ENCODE measurements at regions not wholly inside any gene's neighbourhood (a gene's known extent, or its start where the extent isn't known, plus 50 kb on each side); places are given as distances from the start of the nearest gene placed in this dataset.

- no peak for DNase-seq
Observed at GRCh38 chr15:95300958-95301357, 1029.5 kb upstream of the NR2F2 start.

GRCh38 chr15:95302206-95302605, 1028.3 kb upstream of the NR2F2 start:
- DNase-seq: peak; percentile 5

GRCh38 chr15:95302809-95303208, 1027.7 kb upstream of the NR2F2 start:
- no peak for DNase-seq

GRCh38 chr15:95303713-95304112, 1026.8 kb upstream of the NR2F2 start:
- DNase-seq: no peak

DNA sequence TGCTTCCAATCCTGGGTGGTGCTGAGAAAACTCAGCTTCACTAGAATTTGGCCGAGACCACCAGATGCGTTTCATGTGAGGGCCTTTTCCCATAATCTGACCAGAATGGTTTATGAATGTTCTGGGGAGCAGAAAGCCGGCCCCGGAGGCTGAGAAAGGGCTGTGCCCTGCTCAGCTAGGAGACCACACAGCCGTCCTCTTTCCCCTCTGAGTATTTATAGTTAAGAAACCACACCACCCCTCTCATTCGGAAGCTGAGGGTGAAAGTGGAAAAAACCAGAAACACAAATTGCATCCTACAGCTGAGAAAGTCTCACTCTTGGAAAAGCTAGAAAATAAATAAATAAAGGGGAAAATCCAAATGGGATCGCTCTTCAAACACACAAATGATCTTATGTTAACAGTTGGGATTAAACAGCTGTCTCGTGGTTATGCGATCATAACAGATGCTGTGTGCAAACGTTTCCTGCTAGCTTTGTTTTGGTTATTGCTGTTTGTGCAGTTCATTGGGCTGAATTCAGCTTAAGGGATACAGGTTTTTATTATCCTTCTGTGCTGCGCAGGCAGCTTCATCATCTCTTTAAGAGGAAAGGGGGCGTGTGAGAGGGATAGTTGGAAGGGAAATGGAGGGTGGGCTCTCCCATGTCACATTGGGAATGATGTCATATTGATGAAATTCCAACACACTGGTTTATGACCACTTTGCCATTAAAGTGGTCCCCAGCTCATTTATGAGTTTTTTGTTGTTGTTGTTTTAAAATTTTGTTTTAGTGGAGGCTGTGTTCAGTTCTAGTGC, 1026.2 kb upstream of the NR2F2 start:
- no peak for DNase-seq

GRCh38 chr15:95304947-95305400, 1025.5 kb upstream of the NR2F2 start:
- no peak for DNase-seq

DNA sequence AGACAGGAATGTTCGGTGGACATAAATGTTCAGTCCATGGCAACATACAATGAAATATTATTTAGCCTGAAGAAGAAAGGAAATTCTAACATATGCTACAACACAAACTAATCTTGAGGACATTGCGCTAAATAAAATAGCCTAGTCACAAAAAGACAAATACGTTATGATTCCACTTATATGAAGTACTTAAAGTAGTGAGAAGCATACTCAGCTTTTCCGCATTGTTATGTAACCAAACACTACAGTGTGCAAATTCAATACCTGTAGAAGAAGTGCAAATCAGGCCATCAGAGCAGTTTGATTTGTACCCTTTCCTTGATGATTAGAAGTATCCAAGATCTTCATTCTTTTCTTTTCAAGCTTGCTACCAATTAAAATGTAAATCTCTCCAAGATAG, 1023.4 kb upstream of the NR2F2 start:
- DNase-seq: no peak

DNA sequence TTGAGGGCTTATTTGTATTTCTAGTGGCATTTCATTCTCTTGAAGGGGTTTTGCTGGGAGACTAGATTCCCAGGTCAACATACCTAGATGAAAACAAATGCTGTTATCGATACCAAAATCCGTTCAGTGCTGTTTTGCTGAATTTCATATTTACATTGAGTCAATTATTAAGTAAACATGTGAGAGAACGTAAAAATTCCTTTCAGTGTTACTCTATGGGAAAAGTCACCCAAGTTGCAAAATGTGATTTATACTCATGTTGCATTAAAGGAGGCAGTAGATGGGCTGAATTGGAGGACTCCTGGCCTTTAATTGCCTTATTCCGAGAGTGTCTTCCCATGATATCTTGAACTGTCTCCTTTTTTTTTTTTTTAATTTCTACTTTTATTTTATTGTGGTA, 1011.3 kb upstream of the NR2F2 start:
- DNase-seq: no peak

DNA sequence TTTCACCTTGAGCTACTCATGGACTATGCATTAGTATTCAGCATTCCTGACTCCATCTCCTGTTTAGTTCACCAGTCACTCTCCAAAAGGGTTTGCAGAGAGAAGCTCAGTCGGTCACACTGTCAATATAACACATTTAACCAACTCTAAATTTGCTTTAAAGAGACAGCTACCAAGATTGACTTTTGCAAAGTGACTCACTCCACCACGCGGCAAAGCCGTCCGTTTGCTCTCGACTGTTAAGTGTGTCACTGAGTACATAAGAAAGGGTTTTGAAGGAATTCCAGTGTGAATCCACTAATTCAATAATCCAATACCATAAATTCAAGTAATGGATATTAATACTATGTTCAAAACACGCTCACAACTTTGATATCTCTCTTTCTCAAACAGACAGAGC, 1006.7 kb upstream of the NR2F2 start:
- DNase-seq: no peak

GRCh38 chr15:95324656-95325055, 1005.8 kb upstream of the NR2F2 start:
- DNase-seq: no peak

DNA sequence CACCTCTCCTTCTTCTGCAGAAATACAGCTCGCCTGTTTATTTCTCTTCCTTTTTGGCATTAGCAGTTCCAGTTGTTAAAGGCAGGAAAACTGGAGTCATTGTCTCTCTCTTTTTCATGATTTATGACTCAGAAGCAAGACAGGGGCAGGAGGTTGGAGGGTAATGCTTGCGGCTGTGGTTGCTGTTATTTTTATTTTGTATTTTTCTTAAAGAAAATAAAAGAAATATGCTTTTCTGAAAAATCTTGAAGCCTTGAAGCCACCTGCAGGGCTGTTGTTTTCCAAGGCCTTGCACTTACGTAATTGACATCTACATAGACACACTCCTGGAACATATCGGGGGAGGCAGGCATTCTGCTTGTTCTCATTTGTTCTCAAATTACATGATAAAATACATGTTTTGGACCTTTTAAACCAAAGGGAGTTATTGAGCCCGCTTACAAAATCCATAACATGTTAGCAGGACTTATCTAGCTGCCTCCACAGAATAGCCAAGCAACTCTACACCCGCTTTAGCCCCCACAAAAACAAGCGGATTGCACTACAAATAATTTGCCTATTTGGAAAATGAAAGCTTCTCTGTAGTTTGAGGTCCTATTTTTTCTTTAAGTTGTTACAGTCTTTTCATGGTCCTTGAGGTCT, 1004.6 kb upstream of the NR2F2 start:
- DNase-seq: no peak

DNA sequence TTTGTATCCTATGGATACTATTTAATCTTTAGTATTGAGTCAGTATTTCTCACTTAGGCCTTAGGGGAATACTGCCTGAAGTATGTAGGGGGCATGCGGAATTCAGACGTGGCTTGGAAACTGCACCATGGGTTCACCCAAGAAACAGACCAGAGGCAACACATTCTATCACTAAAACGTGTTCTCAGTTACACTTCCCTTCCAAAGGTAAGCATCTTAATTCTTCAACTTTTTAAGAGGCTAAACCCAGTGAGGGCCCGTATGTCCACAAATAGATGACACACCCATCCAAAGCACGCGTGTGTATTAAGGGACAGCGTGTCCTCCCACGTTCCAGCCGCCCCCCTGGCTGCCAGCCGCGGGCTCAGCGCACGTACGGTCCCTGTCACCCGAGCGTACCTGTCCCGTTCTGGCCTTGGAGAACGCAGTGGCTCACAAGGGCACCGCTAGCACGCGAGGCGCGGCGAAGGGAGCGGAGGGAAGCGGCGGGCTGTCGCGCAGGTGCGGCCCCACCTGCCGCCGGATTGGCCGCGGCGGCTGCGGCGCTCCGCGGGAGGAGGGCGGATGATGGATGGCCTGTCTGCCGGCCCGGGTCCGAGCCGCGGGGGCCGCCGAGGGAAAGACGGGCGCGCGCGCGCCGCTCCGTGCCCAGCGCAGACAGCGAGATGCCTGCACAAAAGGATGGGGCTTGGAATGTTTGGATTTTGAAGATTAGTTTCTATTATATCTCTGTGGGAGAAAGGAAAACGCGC, 1003.9 kb upstream of the NR2F2 start:
- no peak for DNase-seq

GRCh38 chr15:95327183-95327525, 1003.3 kb upstream of the NR2F2 start:
- no peak for DNase-seq

DNA sequence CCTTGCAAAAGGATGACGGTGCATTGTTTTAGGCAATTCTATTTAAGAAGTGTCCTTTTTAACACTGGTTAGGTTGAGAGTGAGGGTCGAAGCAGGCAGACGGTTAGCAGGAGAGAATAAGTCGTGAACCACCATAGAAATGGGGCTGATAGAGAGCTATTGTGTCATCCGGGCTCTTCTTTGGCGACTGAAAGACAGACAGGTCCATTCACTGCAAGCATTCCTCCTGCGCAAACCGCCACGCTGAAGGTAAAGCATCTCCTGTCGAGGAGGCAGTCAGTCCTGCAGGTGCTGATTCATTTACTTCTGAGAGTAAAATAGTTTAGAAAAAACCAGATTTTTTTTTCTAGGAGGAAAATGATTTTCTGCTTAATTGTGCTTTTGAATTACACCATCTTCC, 1002.8 kb upstream of the NR2F2 start:
- no peak for DNase-seq

- no peak for DNase-seq
Observed at GRCh38 chr15:95328559-95328958, 1001.9 kb upstream of the NR2F2 start.

DNA sequence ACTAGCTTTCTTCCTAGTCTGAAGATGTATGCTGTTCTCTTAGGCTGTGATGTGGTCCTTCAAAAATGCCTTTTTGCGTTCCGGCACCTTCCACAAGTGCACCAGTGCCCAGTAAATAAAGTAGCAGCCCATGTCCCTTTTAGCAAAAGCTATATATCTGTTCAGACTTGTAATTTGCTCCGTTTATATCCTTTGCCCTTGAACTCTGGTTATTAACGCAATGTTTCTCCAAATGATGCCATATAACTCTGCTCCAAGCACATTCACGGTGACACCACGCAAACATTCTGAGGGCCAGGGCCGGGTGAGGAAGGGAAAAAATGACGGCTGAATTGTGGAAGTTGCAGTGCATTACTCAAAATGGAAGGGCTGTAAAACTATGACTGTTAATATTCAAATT, 1001.1 kb upstream of the NR2F2 start:
- no peak for DNase-seq

DNA sequence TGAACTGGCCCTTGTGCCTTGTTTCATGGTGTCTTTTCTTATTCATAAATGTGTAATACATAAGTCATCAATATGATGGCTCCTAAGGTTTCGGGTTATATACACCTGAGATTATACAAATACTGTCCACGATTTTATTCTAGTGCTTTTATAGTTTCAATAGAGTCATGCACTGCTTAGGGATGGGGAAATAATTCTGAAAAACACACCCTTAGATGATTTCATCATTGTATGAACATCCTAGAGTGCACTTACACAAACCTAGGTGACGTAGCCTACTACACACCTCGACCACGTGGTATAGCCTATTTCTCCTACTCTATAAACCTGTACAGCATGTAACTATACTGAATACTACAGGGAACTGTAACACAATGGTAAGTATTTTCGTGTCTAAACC, 988.8 kb upstream of the NR2F2 start:
- no peak for DNase-seq

DNA sequence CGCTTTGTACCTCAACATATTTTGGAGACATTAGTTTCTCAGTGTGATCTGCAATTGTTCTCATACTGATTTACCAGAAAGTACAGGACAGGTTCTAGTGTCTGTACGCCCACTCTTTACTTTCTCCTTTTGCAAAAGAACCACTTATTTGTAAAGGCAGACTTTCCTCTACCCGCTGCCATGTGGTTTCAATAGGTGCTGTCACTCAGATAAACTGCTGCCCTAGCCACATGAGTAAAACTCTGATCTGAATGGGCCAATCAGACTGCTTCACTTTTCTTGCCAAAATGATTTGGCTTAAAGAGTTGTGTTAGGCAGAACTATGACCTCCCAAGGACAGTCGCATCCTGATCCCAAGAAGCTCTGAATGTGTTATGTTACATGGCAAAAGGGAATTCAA, 984.6 kb upstream of the NR2F2 start:
- no peak for DNase-seq

- DNase-seq: no peak
Observed at GRCh38 chr15:95346721-95347475, 983.6 kb upstream of the NR2F2 start.

DNA sequence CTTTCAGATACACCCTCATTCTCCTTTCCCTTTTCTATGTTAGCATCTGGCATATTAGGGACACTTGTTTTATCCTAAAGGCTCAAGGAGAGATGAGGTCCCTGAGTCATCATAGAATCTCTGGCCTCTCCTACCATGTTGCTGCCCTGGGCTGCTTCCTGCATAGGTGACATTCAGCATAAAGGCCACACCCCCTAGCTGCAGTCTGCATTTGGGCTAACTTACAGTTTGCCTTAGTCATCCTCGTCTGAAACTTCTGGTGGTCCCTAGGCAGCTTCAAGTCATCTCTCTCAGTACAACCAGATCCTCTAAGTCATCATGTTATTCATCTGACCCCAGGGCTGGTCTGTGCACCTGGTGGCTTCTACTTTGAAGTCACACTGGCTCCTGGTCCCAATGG, 982.7 kb upstream of the NR2F2 start:
- DNase-seq: no peak

DNA sequence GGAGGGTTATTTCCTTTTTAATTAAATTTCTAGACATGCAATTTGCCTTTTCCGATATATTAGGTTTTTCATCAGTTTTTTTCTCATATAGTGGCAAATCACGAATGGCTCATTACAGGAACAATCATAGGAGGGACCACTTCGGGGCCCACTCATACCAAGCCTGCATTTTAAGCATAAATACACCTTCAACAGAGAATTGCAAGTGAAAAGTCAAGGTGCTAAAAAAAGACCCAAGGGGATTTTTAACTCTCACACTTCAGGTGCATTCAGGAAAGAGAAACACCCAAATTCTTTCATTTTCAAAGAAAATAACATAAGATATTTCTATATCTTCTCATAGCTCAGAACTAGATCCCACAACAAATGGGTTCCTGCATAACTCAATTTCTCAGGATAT, 979.6 kb upstream of the NR2F2 start:
- DNase-seq: no peak

DNA sequence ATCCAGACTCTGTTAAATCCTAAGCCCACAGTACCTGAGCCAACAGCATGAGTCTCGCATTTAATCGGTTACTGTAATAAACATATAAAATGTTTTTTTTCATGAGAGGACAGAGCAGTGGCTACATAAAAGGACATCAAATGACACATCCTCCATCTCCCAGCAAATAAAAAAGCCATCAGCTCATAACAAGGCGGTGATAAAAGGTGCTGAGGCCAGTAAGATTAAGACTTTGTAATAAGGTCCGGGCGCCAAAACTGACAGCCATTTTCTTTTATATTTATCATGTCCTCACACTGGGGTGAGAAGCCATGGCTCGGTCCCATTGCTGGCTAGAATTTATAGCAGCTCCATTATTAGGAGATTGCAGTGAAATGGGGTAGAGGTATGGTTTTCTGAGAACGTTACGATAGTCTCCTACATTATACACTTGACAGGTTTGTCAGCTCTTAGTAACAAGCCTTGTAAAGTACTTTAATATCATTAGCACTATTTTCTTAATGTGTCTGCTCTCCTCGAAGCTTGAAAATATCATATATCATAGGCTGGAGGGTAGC, 977.8 kb upstream of the NR2F2 start:
- no peak for DNase-seq

DNA sequence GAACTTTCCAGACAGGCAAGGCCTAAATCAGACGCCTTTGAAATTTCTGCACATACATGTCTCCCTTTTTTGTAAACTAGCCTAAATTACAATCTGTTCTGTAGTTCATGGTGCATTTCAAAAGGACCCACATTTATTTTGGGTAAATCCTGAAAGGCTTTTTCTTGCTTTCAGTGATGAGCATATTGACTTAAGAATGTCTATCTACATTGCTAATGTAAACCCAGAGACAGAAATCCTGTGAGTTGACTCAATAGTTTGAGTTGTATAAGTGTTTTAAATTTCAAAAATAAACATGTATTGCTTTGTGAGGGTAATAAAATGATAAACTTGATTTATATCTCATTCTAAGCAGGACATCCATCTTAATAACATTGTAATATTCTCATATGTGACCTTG, 977.0 kb upstream of the NR2F2 start:
- DNase-seq: no peak

Measured in GF-D8 (cell line).